ENCODE measurements at regions not wholly inside any gene's neighbourhood (a gene's known extent, or its start where the extent isn't known, plus 50 kb on each side); places are given as distances from the start of the nearest gene placed in this dataset.

DNA sequence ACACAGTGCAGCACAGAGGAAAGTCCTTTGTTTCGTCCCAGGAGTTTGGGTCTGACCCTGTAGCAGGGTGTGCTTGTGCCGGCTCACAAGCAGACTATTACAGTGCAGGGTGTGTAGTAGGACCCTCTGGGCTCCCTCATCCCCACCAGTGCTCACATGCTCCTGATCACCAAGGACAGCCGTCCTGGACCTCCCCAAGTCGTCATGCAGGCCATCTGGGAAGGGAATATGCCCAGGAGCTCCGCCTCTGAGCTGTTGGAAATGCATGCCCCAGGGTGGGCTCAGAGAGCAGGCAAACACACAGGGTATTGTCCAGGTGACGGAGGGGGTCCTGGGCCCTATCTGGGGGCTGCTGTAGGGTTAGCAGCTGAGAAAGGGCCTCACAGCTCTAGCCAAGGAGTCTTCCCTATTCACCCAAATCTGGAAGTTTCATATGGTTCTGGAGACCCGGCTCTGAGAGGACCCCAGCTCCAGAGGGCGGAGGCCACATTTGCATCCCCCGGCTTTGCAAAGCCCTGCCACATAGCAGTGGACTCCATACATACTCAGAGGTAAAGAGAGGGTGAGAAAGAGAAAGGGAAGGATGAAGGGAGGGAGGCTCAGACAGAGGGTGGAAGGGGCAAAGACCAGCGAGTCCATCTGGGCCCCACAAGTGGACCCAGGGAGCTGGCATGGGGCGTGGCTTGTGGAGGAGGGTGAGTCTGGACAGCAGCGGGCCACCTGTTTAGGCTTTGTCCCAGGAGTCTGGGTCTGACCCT, 53.5 kb upstream of the PPP2R5C start:
- H3K4me3 ChIP-seq: no peak overlapping the region
- H3K27ac ChIP-seq: no peak overlapping the region
- DNase-seq (ENCODE audit: low read depth, low spot score): no peak
- no peak overlapping the region for H3K9ac ChIP-seq (ENCODE audit: insufficient read length)
- H3K36me3 ChIP-seq (ENCODE audit: insufficient read depth, low read length): no peaks in the 10 kb centered on the region
- H3K9me3 ChIP-seq (ENCODE audit: low read depth, low read length): no peaks in the 10 kb centered on the region
- no peak for TF ChIP-seq POLR2AphosphoS5 (IDR thresholded peaks at IDR 0.05; ENCODE audit: borderline replicate concordance, low read depth, low read length)
- no peak for TF ChIP-seq FOXP2 (optimal IDR thresholded peaks at IDR 0.05; ENCODE audit: control extremely low read depth, extremely low read length, insufficient read depth)
- TF ChIP-seq EZH2 (IDR thresholded peaks at IDR 0.05): no peak

DNA sequence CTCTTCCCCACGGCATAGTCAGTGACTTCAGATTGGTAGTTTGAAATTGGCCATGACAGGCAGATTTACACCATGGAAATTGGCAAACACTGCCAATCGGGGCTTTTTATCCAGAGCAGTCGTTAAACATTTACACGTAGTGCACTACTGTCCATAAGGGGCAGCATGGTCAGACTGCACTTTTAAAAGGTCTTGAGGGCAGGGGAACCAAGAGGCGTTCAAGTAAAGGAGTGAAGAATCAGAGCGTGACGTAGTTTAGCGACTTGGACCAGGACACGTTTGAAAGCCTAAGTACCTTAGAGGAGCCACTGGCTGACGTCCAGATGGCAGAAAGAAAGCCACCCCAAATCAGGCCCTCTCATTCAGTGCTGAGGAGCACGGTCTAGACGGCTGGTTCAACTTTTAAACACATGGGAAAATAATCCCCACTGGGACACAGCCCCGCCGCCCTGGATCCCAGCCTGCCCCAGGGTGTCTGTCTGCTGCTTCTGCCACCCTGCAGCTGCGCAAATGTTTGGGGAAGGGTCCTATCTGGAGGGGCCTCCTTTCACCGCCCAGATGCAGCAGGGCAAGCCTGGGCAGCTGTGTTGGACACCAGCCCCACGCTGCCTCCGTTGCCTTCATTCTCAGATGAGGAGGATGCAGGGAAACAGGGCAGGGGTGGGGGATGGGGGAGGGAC, 52.5 kb upstream of the PPP2R5C start:
- no peaks in the 10 kb centered on the region for H3K36me3 ChIP-seq (ENCODE audit: insufficient read depth, low read length)
- no peak for DNase-seq (ENCODE audit: low read depth, low spot score)
- H3K27ac ChIP-seq: no peak overlapping the region

DNA sequence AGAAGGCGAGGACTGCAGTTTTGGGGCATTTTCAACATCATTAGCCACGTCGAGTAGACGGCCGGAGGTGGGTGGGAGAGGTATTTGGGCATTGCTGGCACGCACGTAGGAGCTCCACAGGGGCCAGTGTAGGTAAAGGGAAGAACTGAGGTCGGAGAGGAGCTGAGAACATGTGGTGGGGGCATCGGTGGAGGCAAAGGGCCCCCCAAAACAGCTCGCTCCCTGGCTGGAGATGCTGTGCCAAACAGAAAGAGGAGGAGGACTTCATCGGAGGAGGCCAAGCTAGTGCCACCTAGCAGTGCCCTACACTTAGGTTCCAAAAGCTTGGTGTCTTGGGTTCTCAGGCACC, 52.0 kb upstream of the PPP2R5C start:
- no peak for DNase-seq (ENCODE audit: low read depth, low spot score)
- Histone ChIP-seq H3K4me3 (no peak overlapping the region), H3K9me3 (ENCODE audit: low read depth, low read length) (no peaks in the 10 kb centered on the region), H3K27ac (no peak overlapping the region), H3K9ac (ENCODE audit: insufficient read length) (no peak overlapping the region), H3K36me3 (ENCODE audit: insufficient read depth, low read length) (no peaks in the 10 kb centered on the region)
- TF ChIP-seq POLR2AphosphoS5 (IDR thresholded peaks at IDR 0.05; ENCODE audit: borderline replicate concordance, low read depth, low read length) (no peak), EZH2 (IDR thresholded peaks at IDR 0.05) (no peak), FOXP2 (optimal IDR thresholded peaks at IDR 0.05; ENCODE audit: control extremely low read depth, extremely low read length, insufficient read depth) (no peak)

More for the DNA sequence above, 52.5 kb upstream of the PPP2R5C start:
- no peak for TF ChIP-seq FOXP2 (optimal IDR thresholded peaks at IDR 0.05; ENCODE audit: control extremely low read depth, extremely low read length, insufficient read depth)
- TF ChIP-seq EZH2 (IDR thresholded peaks at IDR 0.05): no peak
- TF ChIP-seq POLR2AphosphoS5 (IDR thresholded peaks at IDR 0.05; ENCODE audit: borderline replicate concordance, low read depth, low read length): no peak
- Histone ChIP-seq H3K9me3 (ENCODE audit: low read depth, low read length) (no peaks in the 10 kb centered on the region), H3K4me3 (no peak overlapping the region), H3K9ac (ENCODE audit: insufficient read length) (no peak overlapping the region)

DNA sequence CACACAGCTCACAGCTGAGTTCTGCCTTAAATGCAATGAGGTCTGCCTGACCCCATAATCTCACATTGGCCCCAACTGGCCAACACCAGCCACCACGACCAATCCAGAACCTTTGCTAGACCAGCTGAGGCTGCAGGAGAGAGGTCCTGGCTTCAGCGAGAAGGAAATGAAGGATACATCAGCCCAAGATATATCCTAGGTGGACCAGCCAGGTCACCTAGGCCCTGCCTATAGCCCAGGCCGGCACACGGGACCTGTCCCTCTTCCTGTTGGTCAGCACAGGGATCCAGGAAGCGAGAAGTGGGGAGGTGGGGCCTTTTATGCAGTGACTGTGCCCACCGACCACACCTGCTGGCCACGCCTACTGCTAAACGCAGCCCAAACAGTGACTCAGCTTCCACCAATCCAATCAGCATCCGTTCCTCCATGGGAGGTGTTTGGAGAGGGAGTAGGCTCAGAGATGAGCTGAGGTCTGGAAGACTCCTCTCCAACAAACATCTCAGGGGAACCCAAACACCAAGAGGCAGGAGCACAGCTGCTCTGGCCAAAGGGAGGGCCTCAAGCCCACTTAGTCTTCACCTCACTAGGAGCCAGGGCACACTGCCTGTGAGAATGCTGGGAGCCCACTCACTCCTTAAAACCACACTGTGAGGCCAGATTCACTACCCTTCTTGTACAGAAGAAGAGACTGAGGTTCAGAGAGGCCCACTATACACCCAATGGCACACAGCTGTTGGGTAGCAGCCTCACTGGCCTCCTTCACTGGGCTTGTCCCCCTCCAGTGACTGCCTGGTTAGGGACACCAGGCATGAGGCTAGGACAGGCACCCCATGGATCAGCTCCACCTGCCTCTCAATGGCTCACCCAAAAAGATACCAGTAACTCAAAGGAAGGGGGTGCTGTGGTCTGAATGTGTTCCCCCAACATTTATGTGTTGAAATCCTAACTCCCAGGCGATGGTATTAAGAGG, 51.3 kb upstream of the PPP2R5C start:
- no peak for DNase-seq (ENCODE audit: low read depth, low spot score)
- no peaks in the 10 kb centered on the region for H3K36me3 ChIP-seq (ENCODE audit: insufficient read depth, low read length)
- H3K9me3 ChIP-seq (ENCODE audit: low read depth, low read length): no peaks in the 10 kb centered on the region
- TF ChIP-seq FOXP2 (optimal IDR thresholded peaks at IDR 0.05; ENCODE audit: control extremely low read depth, extremely low read length, insufficient read depth) (no peak), POLR2AphosphoS5 (IDR thresholded peaks at IDR 0.05; ENCODE audit: borderline replicate concordance, low read depth, low read length) (no peak), EZH2 (IDR thresholded peaks at IDR 0.05) (no peak)
- no peak overlapping the region for H3K9ac ChIP-seq (ENCODE audit: insufficient read length)
- no peak overlapping the region for H3K27ac ChIP-seq
- H3K4me3 ChIP-seq: no peak overlapping the region

DNA sequence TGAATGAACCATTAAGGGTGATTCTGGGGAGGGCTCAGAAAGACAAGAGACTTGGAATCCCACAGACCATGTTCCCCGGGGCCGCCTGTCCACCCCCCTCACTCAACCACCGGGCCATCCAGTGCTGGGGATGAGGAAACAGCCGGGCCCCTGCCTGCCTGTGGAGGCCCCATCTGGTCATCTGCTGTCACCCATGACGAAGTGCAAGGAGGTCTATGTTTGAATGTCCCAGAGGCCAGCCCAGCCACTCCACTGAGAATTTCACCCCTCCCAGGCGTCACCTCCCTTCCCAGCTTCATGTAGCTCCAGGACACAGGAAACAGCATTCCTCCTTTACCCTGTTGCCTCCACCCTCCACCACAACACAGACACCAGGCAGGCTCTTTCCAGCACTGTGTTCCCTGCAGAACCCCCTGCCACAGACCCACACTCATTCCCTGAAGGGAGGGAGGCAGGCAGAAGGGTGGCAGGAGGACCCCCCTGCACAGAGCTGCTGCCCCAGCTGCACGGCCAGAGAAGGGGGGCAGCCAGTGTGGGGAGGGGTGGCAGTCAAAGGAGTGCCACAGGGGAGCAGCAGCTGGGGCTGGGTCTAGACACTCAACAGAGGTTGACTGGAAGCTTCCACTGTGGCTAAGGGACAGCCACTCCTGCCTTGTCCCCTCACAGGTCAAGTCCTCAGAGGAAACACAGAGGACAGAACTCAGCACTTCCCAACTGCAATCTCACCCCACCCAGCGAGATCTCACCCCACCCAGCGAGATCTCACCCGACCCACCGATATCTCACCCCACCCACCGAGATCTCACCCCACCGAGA, 50.3 kb upstream of the PPP2R5C start:
- Histone ChIP-seq H3K9ac (ENCODE audit: insufficient read length) (no peak overlapping the region), H3K27ac (no peak overlapping the region), H3K9me3 (ENCODE audit: low read depth, low read length) (no peaks in the 10 kb centered on the region), H3K4me3 (no peak overlapping the region), H3K36me3 (ENCODE audit: insufficient read depth, low read length) (no peaks in the 10 kb centered on the region)
- DNase-seq (ENCODE audit: low read depth, low spot score): no peak
- TF ChIP-seq EZH2 (IDR thresholded peaks at IDR 0.05) (no peak), POLR2AphosphoS5 (IDR thresholded peaks at IDR 0.05; ENCODE audit: borderline replicate concordance, low read depth, low read length) (no peak), FOXP2 (optimal IDR thresholded peaks at IDR 0.05; ENCODE audit: control extremely low read depth, extremely low read length, insufficient read depth) (no peak)

Measured in SK-N-MC (cell line).